ENCODE measurements at regions not wholly inside any gene's neighbourhood (a gene's known extent, or its start where the extent isn't known, plus 50 kb on each side); places are given as distances from the start of the nearest gene placed in this dataset.
"Not testable (repeated sequence)": the region's sequence is repeated elsewhere in the genome, so short reads cannot be mapped to it uniquely, and the experiment has no call there.

DNA sequence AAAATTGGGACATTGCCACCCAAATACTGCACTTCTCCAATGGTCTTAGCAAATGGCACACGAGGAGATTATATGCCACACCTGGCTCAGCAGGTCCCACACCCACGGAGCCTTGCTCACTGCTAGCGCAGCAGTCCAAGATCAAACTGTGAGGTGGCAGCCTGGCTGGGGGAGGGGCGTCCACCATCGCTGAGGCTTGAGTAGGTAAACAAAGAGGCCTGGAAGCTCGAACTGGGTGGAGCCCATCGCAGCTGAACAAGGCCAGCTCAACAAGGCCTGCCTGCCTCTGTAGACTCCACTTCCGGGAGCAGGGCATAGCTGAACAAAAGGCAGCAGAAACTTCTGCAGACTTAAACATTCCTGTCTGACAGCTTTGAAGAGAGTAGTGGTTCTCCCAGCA lies 222.4 kb upstream of the PCDH9 start:
- not testable (repeated sequence) for DNase-seq (ENCODE audit: low read depth)

GRCh38 chr13:67445436-67445835 lies 215.3 kb upstream of the PCDH9 start:
- no peak for DNase-seq (ENCODE audit: low read depth)

DNA sequence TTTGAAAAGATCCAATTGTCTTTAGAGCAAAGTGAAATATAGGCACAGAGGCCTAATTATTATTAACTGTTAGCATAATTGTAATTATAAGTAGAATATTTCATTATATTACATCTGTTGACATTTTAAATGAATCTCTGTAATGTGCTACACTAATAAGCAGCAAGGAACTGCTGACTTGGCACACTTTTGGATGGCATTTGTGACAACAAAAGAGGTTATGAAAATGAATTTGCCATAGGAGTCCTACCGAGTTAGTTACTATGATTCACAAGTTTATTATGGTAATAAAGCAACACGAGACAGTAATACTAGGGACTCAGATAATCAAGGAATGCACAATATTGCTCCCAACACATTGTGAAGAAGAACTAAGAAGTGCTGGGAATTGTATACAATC lies 213.8 kb upstream of the PCDH9 start:
- DNase-seq (ENCODE audit: low read depth) = no peak

DNA sequence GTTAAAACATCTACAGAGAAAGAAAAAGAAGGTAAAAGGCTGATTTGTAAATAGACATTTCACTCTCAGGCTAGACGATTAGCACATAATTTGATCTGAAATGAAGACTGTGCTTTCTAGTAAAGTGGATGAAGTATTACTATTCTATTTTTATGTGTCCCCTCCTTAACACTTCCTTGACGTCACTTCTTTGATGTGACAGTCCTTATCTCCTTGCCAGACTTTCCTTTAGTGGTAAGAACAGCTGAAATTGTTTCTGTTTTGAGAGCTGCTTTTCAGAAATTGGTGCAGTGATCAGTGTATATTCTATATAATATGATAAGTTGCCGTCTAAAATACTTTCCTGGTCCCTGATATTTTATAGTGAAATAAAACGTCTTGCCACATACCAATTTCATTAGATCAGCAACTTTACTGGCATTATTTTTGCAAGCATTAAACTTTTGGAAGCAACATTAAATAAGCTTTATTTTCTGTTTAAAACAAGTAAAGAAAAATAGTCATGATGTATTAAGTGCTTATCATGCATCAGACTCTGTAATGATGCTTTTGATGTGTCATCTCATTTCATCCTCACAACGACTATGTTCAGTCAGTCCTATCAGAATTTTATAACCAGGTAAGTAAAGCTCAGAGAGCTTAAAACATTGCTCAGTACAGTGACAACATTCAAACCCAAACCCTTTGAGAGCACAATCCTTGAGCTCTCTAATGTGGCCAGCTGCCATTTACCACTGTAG lies 210.3 kb upstream of the PCDH9 start:
- DNase-seq (ENCODE audit: low read depth) = no peak

- no peak for DNase-seq (ENCODE audit: low read depth)
Measured at GRCh38 chr13:67439365-67439764, 209.2 kb upstream of the PCDH9 start.

DNA sequence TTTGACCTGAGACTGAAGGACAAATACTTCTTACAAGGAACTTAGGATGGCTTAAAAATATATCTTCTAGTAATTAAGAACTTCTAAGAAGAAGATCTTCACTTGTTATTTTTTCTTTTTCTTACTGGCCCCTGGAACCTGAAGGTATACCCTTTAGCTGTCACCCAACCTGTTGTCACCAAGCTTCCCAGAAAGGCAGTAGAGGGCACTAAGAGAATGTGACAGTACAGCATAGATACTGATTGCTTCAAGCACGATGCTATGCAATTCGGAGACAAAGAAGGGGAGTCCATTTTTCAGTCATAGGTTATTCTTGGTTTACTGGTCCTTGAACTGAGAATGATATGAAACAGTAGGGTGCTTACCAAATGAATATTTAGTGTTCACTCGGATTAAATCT lies 208.3 kb upstream of the PCDH9 start:
- DNase-seq (ENCODE audit: low read depth) = no peak

GRCh38 chr13:67437244-67437643 lies 207.1 kb upstream of the PCDH9 start:
- DNase-seq (ENCODE audit: low read depth) = no peak

DNA sequence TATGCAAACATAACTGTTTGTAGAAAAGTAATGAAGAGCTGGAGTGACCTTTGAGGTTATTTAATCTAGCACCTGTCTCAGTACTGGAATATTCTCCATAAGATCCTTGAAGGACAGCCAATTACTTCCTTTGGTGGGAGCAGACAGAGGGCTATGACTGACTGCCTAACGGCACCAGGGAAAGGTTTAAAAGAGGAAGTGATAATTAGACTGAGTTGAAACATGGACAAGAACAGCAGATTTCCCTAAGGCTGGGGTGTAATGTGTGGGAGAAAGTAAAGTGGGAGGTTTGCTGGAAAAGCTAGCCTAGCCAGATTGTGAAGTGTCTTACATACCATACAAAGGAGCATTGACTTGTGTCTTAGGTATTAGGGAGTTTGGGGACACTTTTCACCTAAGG lies 191.3 kb upstream of the PCDH9 start:
- DNase-seq (ENCODE audit: low read depth) = no peak

GRCh38 chr13:67416047-67416925 lies 186.2 kb upstream of the PCDH9 start:
- DNase-seq (ENCODE audit: low read depth) = no peak

DNA sequence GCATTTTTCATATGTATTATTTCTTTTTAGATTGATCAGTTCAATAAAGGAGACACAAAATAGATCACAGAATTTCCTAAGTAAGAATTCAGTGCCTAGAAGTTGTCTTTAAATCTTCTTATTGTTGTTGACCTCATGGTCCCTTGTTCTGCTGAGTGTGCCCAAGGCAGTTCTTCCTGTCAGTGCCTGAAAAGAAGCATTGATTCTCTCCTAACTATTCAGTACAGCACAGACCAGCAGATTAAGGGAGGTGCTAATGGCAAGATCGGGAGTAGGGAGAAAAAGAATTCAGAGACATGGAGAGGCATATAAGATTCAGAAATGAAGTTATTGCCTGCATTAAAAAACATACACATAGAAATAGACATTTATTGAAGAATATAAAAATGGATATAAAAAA lies 180.5 kb upstream of the PCDH9 start:
- DNase-seq (ENCODE audit: low read depth) = no peak

DNA sequence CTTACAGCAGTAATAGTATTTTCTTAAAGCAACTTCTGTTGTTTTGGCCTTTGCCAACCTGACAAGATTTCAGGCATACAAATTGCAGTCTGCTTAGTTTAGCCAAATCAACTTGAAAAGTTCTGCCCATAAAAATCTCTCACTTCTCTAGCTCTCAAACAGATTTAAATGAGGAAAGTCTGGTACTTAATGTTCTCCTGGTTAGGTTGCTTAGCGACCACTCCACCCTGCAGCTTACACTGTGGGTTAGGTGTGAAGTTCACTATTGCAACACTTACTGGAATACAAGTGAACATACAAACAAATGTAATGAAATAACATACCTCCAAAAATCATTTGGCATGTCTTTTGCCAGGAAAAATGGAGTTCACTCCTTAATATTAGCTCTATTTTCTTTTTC lies 178.7 kb upstream of the PCDH9 start:
- DNase-seq (ENCODE audit: low read depth) = no peak

- no peak for DNase-seq (ENCODE audit: low read depth)
Measured at GRCh38 chr13:67402546-67402945, 172.4 kb upstream of the PCDH9 start.

GRCh38 chr13:67395577-67395976 lies 165.4 kb upstream of the PCDH9 start:
- DNase-seq (ENCODE audit: low read depth) = no peak

- no peak for DNase-seq (ENCODE audit: low read depth)
Measured at GRCh38 chr13:67392014-67392413, 161.9 kb upstream of the PCDH9 start.

GRCh38 chr13:67390462-67391086 lies 160.4 kb upstream of the PCDH9 start:
- DNase-seq (ENCODE audit: low read depth) = no peak

DNA sequence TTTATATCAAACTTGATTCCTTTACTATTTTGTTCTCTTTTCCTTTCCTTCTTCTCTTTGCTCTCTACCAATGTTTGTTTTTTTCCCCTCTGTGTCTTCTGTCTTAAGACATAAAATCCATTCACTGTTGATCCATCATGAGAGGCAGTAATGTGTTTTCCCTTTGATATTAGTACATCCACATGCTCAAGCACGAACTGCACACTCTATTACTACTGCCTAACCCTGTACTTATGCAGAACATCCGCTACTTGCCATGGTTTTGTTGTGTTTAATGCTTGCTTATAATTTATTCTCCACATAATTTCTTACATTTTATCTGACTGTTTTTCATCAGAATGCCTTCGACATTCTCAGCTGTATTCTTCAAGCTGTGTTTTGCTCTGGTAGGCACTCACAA lies 159.0 kb upstream of the PCDH9 start:
- DNase-seq (ENCODE audit: low read depth) = no peak

GRCh38 chr13:67383109-67383757 lies 153.1 kb upstream of the PCDH9 start:
- DNase-seq (ENCODE audit: low read depth) = not testable (repeated sequence)

DNA sequence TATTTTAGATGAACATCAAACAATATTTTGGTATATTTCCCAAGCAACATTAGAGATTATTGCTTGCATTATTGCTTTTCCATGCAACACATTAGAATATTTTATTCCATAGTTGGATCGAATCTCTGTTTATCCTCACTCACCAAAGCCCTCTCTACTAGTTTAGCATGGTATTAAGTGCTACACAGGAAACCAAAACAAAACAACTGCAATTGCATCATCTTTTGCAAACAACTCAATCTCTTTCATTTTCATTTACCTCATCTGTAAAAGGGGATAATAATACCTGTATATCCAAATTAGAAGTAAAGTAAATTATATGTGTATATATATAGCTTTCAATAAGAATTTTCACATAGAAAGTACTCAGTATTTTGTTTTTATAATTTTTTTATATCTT lies 147.8 kb upstream of the PCDH9 start:
- no peak for DNase-seq (ENCODE audit: low read depth)

GRCh38 chr13:67374391-67374790 lies 144.3 kb upstream of the PCDH9 start:
- DNase-seq (ENCODE audit: low read depth) = no peak

DNA sequence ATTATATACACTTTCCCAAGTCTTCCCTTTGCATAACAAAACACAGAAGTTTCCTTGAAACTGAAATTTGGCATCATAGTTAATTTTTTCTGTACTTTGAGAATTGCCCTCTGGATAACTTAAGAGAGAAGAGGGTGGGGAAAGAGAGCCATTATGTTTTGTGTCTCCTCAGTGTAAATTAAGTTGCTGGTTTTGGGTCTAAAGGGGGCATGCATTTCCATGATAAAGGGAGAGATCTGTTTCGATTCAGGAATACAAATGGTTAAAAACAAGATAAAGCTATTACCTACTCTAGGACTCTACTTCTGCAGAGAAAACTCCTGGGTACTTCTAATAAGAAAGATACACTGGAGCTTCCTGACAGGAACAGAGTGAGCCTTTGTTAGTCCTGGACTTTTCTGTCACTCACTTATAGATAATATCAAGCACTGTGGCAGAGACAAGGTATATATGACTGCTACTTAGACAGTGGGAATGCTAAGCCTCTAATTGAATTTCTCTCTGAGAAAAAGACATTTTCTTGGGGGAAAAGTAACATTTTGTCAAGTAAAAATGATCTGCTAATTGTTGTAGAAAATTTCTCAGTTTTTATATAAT lies 142.8 kb upstream of the PCDH9 start:
- DNase-seq (ENCODE audit: low read depth) = no peak

DNA sequence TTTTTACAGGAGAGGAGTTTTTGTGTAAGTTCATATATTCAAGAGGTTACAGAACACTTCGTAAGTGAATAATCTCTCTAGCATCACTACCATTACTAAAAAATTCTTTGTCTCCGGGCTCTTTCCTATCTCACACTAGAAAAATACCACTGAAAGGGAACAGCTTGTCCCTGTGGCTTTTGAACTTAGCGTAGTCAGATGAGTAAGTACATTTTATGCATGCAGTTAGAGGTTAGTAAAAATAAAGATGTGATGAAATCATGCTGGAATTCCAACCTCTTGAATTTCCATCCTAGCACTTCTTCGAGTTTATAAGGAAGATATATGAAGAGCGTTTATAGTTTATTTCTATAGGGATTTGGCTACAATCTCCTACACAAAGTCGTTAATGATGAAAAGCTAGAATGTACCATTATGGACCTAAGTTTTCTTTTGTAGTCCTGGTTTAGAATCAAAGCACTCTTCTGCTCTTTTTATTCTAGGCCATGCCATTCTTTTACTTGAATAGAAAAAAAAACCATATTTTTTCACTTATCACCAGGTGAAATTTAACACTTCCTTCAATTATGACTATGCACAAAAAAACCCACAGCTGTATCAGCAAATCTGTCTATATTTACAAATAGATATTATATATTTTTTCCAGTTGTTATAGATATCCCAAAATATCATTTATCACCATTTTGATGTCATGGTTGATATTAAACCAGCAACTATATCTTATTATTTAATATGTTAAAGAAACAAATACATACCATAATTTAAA lies 139.9 kb upstream of the PCDH9 start:
- no peak for DNase-seq (ENCODE audit: low read depth)
